ENCODE measurements at regions not wholly inside any gene's neighbourhood (a gene's known extent, or its start where the extent isn't known, plus 50 kb on each side); places are given as distances from the start of the nearest gene placed in this dataset.

GRCh38 chr18:11268741-11269233 is 119.4 kb upstream of the PIEZO2 start:
- DNase-seq (no peak), ATAC-seq (no peak)
- Mint-ChIP-seq H3K36me3 (no peaks in the 10 kb centered on the region), H3K4me3 (no peak overlapping the region), H3K9me3 (ENCODE audit: low read depth) (no peaks in the 10 kb centered on the region), H3K27ac (no peak overlapping the region), H3K4me1 (no peaks in the 10 kb centered on the region), H3K27me3 (no peaks in the 10 kb centered on the region)
- CTCF ChIA-PET = no interaction called here

DNA sequence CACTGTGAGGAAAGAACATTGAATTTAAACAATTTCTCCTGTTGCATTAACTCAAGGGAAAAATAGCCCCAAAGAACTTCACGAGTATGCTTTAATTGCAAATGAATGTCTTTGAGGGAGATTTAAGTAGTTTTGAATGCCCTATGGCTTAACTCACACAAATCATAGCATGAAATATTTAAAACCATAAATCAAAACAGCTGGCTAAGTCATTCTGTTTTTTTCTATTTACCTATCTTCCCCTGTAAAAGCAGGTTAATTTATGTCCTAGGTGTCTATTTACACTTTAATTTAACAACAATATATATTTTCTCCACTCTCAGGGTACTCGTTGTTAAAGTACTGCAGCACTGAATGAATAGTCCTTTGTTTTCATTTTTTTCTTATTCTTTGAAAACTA is 118.8 kb upstream of the PIEZO2 start:
- no peaks in the 10 kb centered on the region for H3K36me3 Mint-ChIP-seq
- no peaks in the 10 kb centered on the region for H3K9me3 Mint-ChIP-seq (ENCODE audit: low read depth)
- no peak for ATAC-seq
- no peak for DNase-seq
- no peak overlapping the region for H3K4me3 Mint-ChIP-seq
- H3K4me1 Mint-ChIP-seq = no peaks in the 10 kb centered on the region
- no peak overlapping the region for H3K27ac Mint-ChIP-seq
- no peaks in the 10 kb centered on the region for H3K27me3 Mint-ChIP-seq
- CTCF ChIA-PET = no interaction called here

DNA sequence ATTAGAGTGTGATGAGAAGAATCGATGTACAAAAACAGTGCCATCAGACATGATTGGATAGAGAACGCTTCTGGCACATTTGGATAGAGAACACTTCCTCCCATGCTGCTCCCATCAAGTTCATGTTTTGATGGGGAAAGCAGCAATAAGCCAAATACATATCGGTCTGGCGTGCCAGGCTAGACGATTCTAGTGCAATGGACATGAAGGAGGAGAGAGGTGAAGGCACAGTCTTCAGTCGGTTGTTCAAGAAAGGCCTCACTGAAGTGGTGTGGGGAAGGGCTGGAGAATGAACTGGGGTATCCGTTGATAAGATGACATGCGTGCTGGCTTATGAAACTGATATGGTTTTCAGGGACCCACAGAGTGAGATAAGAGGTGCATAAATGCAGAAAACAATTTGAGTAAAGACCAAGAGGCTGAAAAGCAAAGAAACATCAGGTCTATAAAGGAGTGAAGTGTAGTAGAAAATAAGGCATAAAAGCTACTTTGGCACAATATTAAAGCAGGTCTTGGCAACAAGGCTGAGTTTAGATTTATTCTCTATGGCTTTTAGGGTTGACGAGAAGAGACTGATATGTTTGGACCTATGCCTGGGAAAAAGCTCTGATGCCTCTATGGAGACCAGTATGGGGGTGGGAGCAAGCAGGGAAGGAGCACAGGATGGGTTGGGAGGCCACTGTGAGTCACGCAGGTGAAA is 117.6 kb upstream of the PIEZO2 start:
- CTCF ChIA-PET = no interaction called here
- no peaks in the 10 kb centered on the region for H3K36me3 Mint-ChIP-seq
- no peak for DNase-seq
- H3K4me1 Mint-ChIP-seq = no peaks in the 10 kb centered on the region
- H3K27ac Mint-ChIP-seq = no peak overlapping the region
- H3K27me3 Mint-ChIP-seq = no peaks in the 10 kb centered on the region
- ATAC-seq = no peak
- H3K9me3 Mint-ChIP-seq (ENCODE audit: low read depth) = no peaks in the 10 kb centered on the region
- no peak overlapping the region for H3K4me3 Mint-ChIP-seq

DNA sequence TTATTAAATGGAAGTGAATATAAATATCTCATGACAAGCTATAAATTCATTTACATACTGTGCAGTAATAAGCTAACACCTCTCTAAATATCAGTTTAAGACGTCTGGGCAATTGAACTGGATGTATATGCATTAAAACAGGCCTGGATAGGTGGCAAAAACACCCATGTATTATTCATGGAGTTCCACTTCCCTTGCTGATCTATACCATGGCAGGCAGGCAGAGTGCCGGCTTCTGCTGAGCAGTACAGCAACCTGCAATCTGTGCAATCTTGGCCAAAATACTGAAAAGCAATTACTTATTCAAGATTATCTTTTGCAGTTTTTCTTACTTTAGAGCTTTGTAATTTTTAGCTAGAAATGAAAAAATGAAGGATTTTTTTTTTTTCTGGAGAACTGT is 112.1 kb upstream of the PIEZO2 start:
- no peaks in the 10 kb centered on the region for H3K36me3 Mint-ChIP-seq
- no peaks in the 10 kb centered on the region for H3K27me3 Mint-ChIP-seq
- no peak overlapping the region for H3K4me3 Mint-ChIP-seq
- no peak for DNase-seq
- no peaks in the 10 kb centered on the region for H3K9me3 Mint-ChIP-seq (ENCODE audit: low read depth)
- CTCF ChIA-PET = no interaction called here
- ATAC-seq = no peak
- no peaks in the 10 kb centered on the region for H3K4me1 Mint-ChIP-seq
- H3K27ac Mint-ChIP-seq = no peak overlapping the region

DNA sequence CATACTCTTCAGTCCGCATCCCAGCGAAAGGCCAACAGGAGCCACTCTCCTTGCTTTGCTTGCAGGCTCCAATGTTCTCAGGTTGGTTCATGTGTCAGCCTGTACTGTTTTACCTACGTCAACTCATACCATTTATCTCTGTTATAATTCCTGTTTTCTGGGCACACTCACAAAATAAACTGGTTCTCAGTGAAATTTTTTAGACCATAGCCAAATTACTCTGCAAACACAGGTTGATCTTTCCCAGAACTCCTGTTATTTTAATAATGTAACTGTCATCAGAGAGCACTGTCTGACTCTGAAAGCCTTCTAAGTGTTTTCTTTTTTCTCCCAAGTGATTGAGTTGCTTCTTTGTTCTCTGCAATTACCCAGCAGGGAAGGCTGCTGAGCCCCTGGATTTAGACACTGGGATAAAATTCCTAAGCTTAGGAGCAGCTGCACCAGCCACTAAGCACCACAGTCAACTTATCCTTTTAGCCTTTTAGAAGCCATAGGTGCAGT is 111.6 kb upstream of the PIEZO2 start:
- H3K4me3 Mint-ChIP-seq = no peak overlapping the region
- H3K9me3 Mint-ChIP-seq (ENCODE audit: low read depth) = no peaks in the 10 kb centered on the region
- H3K27ac Mint-ChIP-seq = no peak overlapping the region
- DNase-seq (no peak), ATAC-seq (no peak)
- H3K4me1 Mint-ChIP-seq = no peaks in the 10 kb centered on the region
- CTCF ChIA-PET = no interaction called here
- H3K27me3 Mint-ChIP-seq = no peaks in the 10 kb centered on the region
- no peaks in the 10 kb centered on the region for H3K36me3 Mint-ChIP-seq

GRCh38 chr18:11259469-11260150 is 110.2 kb upstream of the PIEZO2 start:
- ATAC-seq = no peak

GRCh38 chr18:11258039-11258610 is 108.8 kb upstream of the PIEZO2 start:
- ATAC-seq = no peak

More at GRCh38 chr18:11259469-11260150, 110.2 kb upstream of the PIEZO2 start:
- Mint-ChIP-seq H3K27ac (no peak overlapping the region), H3K9me3 (ENCODE audit: low read depth) (no peaks in the 10 kb centered on the region), H3K36me3 (no peaks in the 10 kb centered on the region), H3K4me3 (no peak overlapping the region), H3K27me3 (no peaks in the 10 kb centered on the region), H3K4me1 (no peaks in the 10 kb centered on the region)
- CTCF ChIA-PET = no interaction called here
- no peak for DNase-seq

GRCh38 chr18:11256251-11256650 is 106.9 kb upstream of the PIEZO2 start:
- H3K4me1 Mint-ChIP-seq = no peaks in the 10 kb centered on the region
- no peaks in the 10 kb centered on the region for H3K36me3 Mint-ChIP-seq
- H3K27me3 Mint-ChIP-seq = no peaks in the 10 kb centered on the region
- CTCF ChIA-PET = no interaction called here
- no peak for ATAC-seq
- H3K27ac Mint-ChIP-seq = no peak overlapping the region
- no peak for DNase-seq
- H3K9me3 Mint-ChIP-seq (ENCODE audit: low read depth) = peaks cover 3% of the 10 kb centered on the region
- no peak overlapping the region for H3K4me3 Mint-ChIP-seq

More at GRCh38 chr18:11258039-11258610, 108.8 kb upstream of the PIEZO2 start:
- no peak overlapping the region for H3K4me3 Mint-ChIP-seq
- CTCF ChIA-PET = no interaction called here
- no peak for DNase-seq
- no peaks in the 10 kb centered on the region for H3K4me1 Mint-ChIP-seq
- no peaks in the 10 kb centered on the region for H3K27me3 Mint-ChIP-seq
- no peaks in the 10 kb centered on the region for H3K9me3 Mint-ChIP-seq (ENCODE audit: low read depth)
- no peaks in the 10 kb centered on the region for H3K36me3 Mint-ChIP-seq
- no peak overlapping the region for H3K27ac Mint-ChIP-seq

DNA sequence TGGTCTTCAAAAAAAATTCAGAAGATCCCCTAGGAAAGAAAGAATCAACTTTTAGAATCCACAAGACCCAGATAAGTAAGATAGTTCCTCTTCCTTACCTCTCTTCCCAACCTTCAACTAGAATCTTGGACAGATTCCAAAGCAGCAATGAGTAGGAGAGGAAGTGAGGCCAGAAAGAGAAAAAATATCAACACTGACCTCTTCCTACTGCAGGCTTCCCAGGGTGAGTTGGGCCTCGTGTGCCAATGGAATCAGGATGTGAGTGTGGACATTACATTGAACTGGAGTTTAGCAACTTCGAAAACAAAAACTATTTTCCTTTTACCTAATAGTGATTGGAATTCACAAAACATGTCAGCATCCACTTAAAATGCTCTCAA is 102.5 kb upstream of the PIEZO2 start:
- no peak for ATAC-seq
- no peak overlapping the region for H3K27ac Mint-ChIP-seq
- no peaks in the 10 kb centered on the region for H3K4me1 Mint-ChIP-seq
- H3K27me3 Mint-ChIP-seq = no peaks in the 10 kb centered on the region
- H3K9me3 Mint-ChIP-seq (ENCODE audit: low read depth) = peaks cover 3% of the 10 kb centered on the region
- H3K36me3 Mint-ChIP-seq = no peaks in the 10 kb centered on the region
- DNase-seq = no peak
- no peak overlapping the region for H3K4me3 Mint-ChIP-seq
- CTCF ChIA-PET = no interaction called here

DNA sequence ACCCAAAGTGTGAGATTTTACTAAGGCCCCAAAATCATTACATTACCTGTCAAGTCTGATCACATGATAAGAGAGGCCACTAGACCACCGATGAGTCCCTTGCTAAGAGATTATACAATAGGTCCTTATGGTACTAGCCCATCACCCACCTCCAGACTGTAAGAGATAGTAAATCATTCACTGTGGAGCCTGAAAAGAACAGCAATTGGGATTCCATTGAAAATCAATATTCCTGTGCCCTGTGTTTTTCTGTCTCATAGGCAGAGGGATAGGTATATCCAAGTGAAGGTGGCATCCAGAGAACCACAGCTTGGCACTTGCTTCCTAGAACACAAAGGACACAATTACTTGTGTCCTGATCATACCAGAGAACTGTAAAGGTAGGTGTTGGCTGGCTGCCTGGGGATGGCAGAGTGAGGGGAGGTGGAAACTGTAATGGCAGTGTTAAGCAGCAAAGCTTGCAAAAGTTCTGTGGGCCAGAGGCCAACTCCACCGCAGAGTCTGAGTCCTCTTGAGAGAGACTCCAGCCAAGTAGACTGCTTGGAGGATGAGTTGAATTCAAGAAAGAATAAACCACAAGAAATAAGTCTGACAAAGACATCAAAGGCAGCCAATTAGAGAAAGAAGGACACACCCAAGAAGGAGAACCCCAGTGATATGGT is 102.0 kb upstream of the PIEZO2 start:
- Mint-ChIP-seq H3K36me3 (no peaks in the 10 kb centered on the region), H3K4me1 (no peaks in the 10 kb centered on the region)

DNA sequence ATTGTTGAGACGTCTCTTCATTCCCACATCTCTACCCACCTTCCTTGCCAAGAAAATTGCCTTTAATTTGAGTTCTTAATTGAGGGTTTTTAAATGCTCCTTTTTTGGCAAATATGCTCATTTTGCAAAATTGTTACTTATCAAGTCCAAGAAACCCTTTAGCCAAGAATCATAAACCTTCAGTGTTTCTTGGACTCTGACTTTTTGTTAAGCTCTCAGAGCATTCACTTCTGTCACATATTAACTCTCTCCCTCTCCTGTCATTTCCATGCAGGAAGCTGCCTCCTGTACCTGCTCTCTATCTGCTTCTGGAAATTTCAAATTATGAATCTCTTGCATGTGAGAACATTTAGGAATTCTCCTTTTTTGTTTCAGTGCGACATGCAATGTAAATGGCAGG is 100.0 kb upstream of the PIEZO2 start:
- H3K4me1 Mint-ChIP-seq = no peaks in the 10 kb centered on the region
- ATAC-seq = no peak
- CTCF ChIA-PET = no interaction called here

More for the DNA sequence above, 102.0 kb upstream of the PIEZO2 start:
- Mint-ChIP-seq H3K27ac (no peak overlapping the region), H3K27me3 (no peaks in the 10 kb centered on the region), H3K4me3 (no peak overlapping the region), H3K9me3 (ENCODE audit: low read depth) (peaks cover 3% of the 10 kb centered on the region)
- DNase-seq (no peak), ATAC-seq (no peak)
- CTCF ChIA-PET = no interaction called here

GRCh38 chr18:11247381-11247970 is 98.1 kb upstream of the PIEZO2 start:
- peaks cover 3% of the 10 kb centered on the region for H3K9me3 Mint-ChIP-seq (ENCODE audit: low read depth)
- no peaks in the 10 kb centered on the region for H3K4me1 Mint-ChIP-seq
- DNase-seq = no peak
- ATAC-seq = no peak
- no peak overlapping the region for H3K27ac Mint-ChIP-seq
- H3K27me3 Mint-ChIP-seq = no peaks in the 10 kb centered on the region
- CTCF ChIA-PET = no interaction called here
- H3K36me3 Mint-ChIP-seq = no peaks in the 10 kb centered on the region
- H3K4me3 Mint-ChIP-seq = no peak overlapping the region

More for the DNA sequence above, 100.0 kb upstream of the PIEZO2 start:
- Mint-ChIP-seq H3K9me3 (ENCODE audit: low read depth) (peaks cover 3% of the 10 kb centered on the region), H3K36me3 (no peaks in the 10 kb centered on the region), H3K27ac (no peak overlapping the region), H3K27me3 (no peaks in the 10 kb centered on the region), H3K4me3 (no peak overlapping the region)
- no peak for DNase-seq

GRCh38 chr18:11246495-11247300 is 97.3 kb upstream of the PIEZO2 start:
- Mint-ChIP-seq H3K9me3 (ENCODE audit: low read depth) (no peaks in the 10 kb centered on the region), H3K27me3 (no peaks in the 10 kb centered on the region), H3K4me1 (no peaks in the 10 kb centered on the region), H3K27ac (no peak overlapping the region), H3K36me3 (no peaks in the 10 kb centered on the region), H3K4me3 (no peak overlapping the region)
- CTCF ChIA-PET = no interaction called here
- DNase-seq = no peak
- ATAC-seq = no peak

Measured in activated CD8-positive, alpha-beta memory T cell treated with anti-CD3 and anti-CD28 coated beads, Interleukin-2, amount 10 ng/mL, durations not matched to agents 7 days and 5 days (primary cell).